NT2/D1 (cell line): ENCODE measurements at regions not wholly inside any gene's neighbourhood (a gene's known extent, or its start where the extent isn't known, plus 50 kb on each side); places are given as distances from the start of the nearest gene placed in this dataset.

Source experiments
- DNase-seq: peaks from one replicate; pipeline ENCODE4 v3.0.0-alpha.2; 2011; ENCODE audit warnings: low read depth, low spot score
- H3K27me3 ChIP-seq: 2 replicates; pipeline ENCODE4 v1.6.0; 2011; ENCODE audit warnings: mild to moderate bottlenecking; ENCODE audit not compliant: insufficient read length, insufficient read depth
- H3K36me3 ChIP-seq: 2 replicates; pipeline ENCODE4 v1.6.1; 2011; ENCODE audit warnings: mild to moderate bottlenecking, low read length, mixed read lengths; ENCODE audit not compliant: insufficient read depth, insufficient read length
- H3K4me1 ChIP-seq: 2 replicates; pipeline ENCODE4 v1.5.1; 2011; ENCODE audit not compliant: insufficient read depth, insufficient read length
- H3K4me3 ChIP-seq: 2 replicates; pipeline ENCODE4 v1.5.1; 2011; ENCODE audit warnings: low read depth; ENCODE audit not compliant: insufficient read length
- H3K9ac ChIP-seq: 2 replicates; pipeline ENCODE4 v1.6.0; 2011; ENCODE audit warnings: low read depth; ENCODE audit not compliant: insufficient read length
- H3K9me3 ChIP-seq: 2 replicates; pipeline ENCODE4 v1.5.1; 2011; ENCODE audit warnings: mild to moderate bottlenecking, low read length; ENCODE audit not compliant: insufficient read depth
- SUZ12 ChIP-seq: IDR thresholded peaks from 2 replicates; pipeline ENCODE4 v1.6.1; 2011; ENCODE audit not compliant: insufficient read length, insufficient read depth; ENCODE audit errors: extremely low read depth
- YY1 ChIP-seq: IDR thresholded peaks from 2 replicates; pipeline ENCODE4 v1.6.1; 2011; ENCODE audit not compliant: insufficient read length, insufficient read depth
- ZNF274 ChIP-seq: IDR thresholded peaks from 2 replicates; pipeline ENCODE4 v1.6.1; 2011; ENCODE audit warnings: mild to moderate bottlenecking, low read depth, low read length

DNA sequence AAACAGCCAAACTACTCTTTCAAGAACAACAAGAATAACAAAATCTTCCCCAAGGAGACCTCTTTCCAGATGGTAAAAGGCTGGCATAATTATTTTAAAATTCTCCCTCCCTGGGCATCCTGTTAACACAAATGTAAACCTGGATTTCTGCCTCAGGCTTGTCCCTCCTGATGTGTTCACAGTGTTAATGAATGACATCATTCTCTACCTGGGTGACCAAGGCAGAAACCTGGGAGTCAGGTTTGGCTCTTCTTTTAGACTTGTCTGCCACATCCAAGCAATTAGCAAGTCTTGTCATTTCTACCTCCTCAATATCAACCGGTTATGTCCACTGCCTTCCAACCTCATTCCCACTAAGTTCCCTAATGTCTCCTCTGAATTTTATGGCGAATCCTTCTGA, 368.7 kb upstream of the TBL1XR1 start:
- no peaks in the 10 kb centered on the region for H3K36me3 ChIP-seq

DNA sequence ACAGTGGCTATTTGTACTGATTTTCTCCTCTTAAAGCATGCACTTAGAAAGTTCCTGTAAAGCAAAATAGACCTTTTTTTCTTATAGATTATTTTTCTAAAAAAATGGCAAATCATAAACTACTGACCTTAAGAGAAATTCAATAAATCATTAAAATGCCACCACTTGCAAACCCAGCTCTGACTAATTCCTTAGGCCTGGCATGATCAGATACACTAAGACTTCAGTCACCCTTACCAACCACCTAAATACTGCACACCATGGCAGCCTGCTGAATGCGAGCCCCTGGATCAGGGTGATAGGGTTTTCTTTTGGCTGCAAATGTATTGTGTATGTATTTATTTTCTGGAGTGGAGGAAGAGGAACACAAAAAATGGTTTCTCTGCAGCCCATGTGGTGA, 370.6 kb upstream of the TBL1XR1 start:
- Histone ChIP-seq H3K27me3 (no peaks in the 10 kb centered on the region), H3K4me1 (peaks cover 2% of the 10 kb centered on the region), H3K9ac (no peak overlapping the region), H3K36me3 (no peaks in the 10 kb centered on the region), H3K9me3 (0 out of 2 replicates have a peak, but pooled peaks cover 3% of the 10 kb centered on the region), H3K4me3 (no peak overlapping the region)
- TF ChIP-seq YY1 (no peak), ZNF274 (no peak), SUZ12 (no peak)
- DNase-seq: no peak

More for the DNA sequence above, 368.7 kb upstream of the TBL1XR1 start:
- Histone ChIP-seq H3K9ac (no peak overlapping the region), H3K4me3 (no peak overlapping the region), H3K4me1 (peaks cover 2% of the 10 kb centered on the region), H3K9me3 (no peaks in the 10 kb centered on the region), H3K27me3 (no peaks in the 10 kb centered on the region)
- DNase-seq: no peak
- TF ChIP-seq SUZ12 (no peak), YY1 (no peak), ZNF274 (no peak)

DNA sequence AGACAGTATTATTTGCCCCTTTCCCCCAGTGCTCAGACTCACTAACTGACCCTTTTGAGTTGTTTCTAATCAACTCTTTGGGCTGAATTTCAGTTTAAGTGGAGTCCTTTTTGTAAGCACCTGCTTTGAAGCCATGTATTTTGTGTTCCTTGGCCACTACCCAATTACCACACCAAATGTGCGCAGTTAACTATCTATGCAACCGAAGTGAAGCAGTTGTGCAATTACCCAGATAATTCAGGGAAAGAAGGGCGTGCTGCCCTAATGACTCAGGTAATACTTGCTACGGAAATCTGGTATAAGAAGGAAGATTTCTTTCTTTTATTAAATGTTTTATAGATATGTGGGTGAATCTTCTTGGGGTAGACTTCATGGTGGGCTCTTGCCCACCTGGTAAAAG, 371.9 kb upstream of the TBL1XR1 start:
- H3K4me3 ChIP-seq: no peak overlapping the region
- TF ChIP-seq SUZ12 (no peak), YY1 (no peak), ZNF274 (no peak)
- no peak for DNase-seq
- peaks cover under 1% of the 10 kb centered on the region for H3K4me1 ChIP-seq
- 0 out of 2 replicates have a peak, but pooled peaks cover 3% of the 10 kb centered on the region for H3K9me3 ChIP-seq
- no peak overlapping the region for H3K9ac ChIP-seq
- H3K27me3 ChIP-seq: no peaks in the 10 kb centered on the region
- H3K36me3 ChIP-seq: no peaks in the 10 kb centered on the region

DNA sequence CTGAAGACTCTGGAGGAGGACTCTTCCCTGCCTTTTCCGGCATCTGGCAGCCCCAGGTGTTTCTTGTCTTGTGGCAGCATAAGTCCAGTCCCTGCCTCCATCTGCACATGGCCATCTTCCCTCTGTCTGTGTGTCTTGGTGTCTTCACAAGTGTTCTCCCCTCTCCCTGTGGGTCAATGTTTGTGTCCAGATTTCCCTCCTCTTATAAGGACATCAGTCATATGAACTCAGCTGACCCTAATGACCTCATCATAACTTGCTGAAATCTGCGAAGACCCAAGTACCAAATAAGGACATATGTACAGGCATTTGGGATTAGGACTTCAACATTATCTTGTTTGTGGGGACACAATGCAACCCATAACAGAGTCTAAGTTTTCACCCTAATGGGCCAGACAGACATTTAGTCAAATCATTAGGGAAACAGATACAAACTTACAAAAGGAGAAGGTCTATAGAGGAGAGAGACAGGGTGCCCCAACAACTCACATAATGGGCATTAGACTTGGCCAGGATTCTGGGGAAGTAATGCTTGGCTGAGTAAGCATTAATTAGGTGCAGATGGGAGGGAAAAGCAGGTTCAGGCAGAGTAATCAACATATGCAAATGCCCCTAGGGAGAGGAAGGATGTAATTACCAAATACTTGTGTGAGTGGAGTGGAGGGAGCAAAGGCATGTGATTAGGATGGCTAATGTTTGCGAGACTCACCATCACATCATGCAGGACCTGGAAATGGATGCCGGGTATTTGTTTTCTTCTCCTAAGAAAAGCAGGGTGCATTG, 372.8 kb upstream of the TBL1XR1 start:
- no peak for TF ChIP-seq YY1
- H3K4me3 ChIP-seq: no peak overlapping the region
- H3K36me3 ChIP-seq: no peaks in the 10 kb centered on the region
- no peak overlapping the region for H3K9ac ChIP-seq
- 0 out of 2 replicates have a peak, but pooled peaks cover 3% of the 10 kb centered on the region for H3K9me3 ChIP-seq
- peak; percentile 28 for DNase-seq
- H3K4me1 ChIP-seq: peaks cover 2% of the 10 kb centered on the region
- no peaks in the 10 kb centered on the region for H3K27me3 ChIP-seq

GRCh38 chr3:177571271-177571943, 374.1 kb upstream of the TBL1XR1 start:
- Histone ChIP-seq H3K4me3 (no peak overlapping the region), H3K9ac (no peak overlapping the region), H3K36me3 (no peaks in the 10 kb centered on the region), H3K27me3 (no peaks in the 10 kb centered on the region), H3K4me1 (peaks cover 2% of the 10 kb centered on the region), H3K9me3 (0 out of 2 replicates have a peak, but pooled peaks cover 3% of the 10 kb centered on the region)
- TF ChIP-seq YY1 (no peak), SUZ12 (no peak), ZNF274 (no peak)
- DNase-seq: no peak

- H3K36me3 ChIP-seq: no peaks in the 10 kb centered on the region
Measured at GRCh38 chr3:177571944-177572315, 374.6 kb upstream of the TBL1XR1 start.

DNA sequence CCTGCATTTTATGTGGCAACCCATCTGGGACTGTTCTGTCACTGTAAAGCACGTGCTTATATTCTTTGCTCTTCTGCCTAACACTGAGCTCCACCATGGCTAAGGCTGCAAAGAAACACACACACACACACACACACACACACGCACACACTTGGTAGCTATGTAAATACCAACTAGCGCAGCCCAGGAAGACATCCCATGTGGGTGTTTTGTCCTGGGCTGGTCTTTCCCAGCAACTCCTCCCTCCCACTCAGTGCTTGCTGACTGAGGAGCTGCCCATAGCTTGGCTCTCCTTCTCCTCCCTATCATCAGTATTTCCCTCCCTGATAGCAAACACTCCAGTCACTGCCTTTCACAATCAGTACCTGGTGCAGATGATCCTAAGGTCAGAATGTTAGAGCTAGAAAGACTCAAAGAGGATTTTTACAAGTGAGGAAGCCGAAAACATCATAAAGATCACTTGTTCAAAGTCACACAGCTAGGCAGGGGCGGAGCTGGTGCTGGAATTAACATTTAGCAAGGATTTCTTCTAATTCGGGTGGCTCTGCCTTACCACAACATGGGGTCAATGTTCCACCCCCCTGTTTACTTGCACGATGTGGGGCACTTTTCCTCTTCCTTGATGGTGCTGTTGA, 377.1 kb upstream of the TBL1XR1 start:
- Histone ChIP-seq H3K36me3 (no peaks in the 10 kb centered on the region), H3K9me3 (0 out of 2 replicates have a peak, but pooled peaks cover 3% of the 10 kb centered on the region), H3K4me3 (no peak overlapping the region), H3K4me1 (peaks cover 2% of the 10 kb centered on the region), H3K27me3 (no peaks in the 10 kb centered on the region), H3K9ac (no peak overlapping the region)
- TF ChIP-seq ZNF274 (no peak), YY1 (no peak), SUZ12 (no peak)
- no peak for DNase-seq

More at GRCh38 chr3:177571944-177572315, 374.6 kb upstream of the TBL1XR1 start:
- H3K4me1 ChIP-seq: peaks cover 2% of the 10 kb centered on the region
- TF ChIP-seq YY1 (no peak), SUZ12 (no peak), ZNF274 (no peak)
- no peak for DNase-seq
- no peaks in the 10 kb centered on the region for H3K27me3 ChIP-seq
- no peak overlapping the region for H3K4me3 ChIP-seq
- H3K9me3 ChIP-seq: 0 out of 2 replicates have a peak, but pooled peaks cover 3% of the 10 kb centered on the region
- no peak overlapping the region for H3K9ac ChIP-seq
